Upper lobe of left lung (tissue), 6 donors: ENCODE measurements at regions not wholly inside any gene's neighbourhood (a gene's known extent, or its start where the extent isn't known, plus 50 kb on each side); places are given as distances from the start of the nearest gene placed in this dataset.

Experiments
- ATAC-seq, 2 donors: fragments of 200-7000 bp; cut with Tn5 transposase; one replicate each; pipeline ENCODE4 v1.9.1; 2022; ENCODE audit warnings: mild to moderate bottlenecking in 2 of 2, moderate library complexity in 2 of 2; ENCODE audit not compliant: low FRiP score in 2 of 2
- DNase-seq, 2 donors: peaks; one replicate each; pipeline ENCODE4 v3.0.0-alpha.2; 2019 to 2020
- H3K27ac ChIP-seq, 4 donors: fragments of 200-600 bp; sonication (generic); one replicate each; pipeline ENCODE4 v1.5.1; 2016 to 2019
- H3K27me3 ChIP-seq, 4 donors: fragments of 200-600 bp; sonication (generic); one replicate each; pipeline ENCODE4 v1.5.1; 2017 to 2019
- H3K36me3 ChIP-seq, 4 donors: fragments of 200-600 bp; sonication (generic); one replicate each; pipeline ENCODE4 v1.5.1; 2016 to 2019
- H3K4me1 ChIP-seq, 4 donors: fragments of 200-600 bp; sonication (generic); one replicate each; pipeline ENCODE4 v1.5.1; 2018 to 2019
- H3K4me3 ChIP-seq, 4 donors: fragments of 200-600 bp; sonication (generic); one replicate each; pipeline ENCODE4 v1.5.1; 2017 to 2019; ENCODE audit warnings: mild to moderate bottlenecking in 2 of 4, moderate library complexity in 1 of 4
- H3K9me3 ChIP-seq, 4 donors: fragments of 200-600 bp; sonication (generic); one replicate each; pipeline ENCODE4 v1.5.1; 2018 to 2019
- EP300 ChIP-seq, 4 donors: sonication (generic); formaldehyde crosslinking; IDR thresholded peaks; one replicate each; pipeline ENCODE4 v1.5.1; 2017; ENCODE audit warnings: antibody characterized with exemption in 4 of 4, control low read depth in 2 of 4
- POLR2A ChIP-seq, 4 donors: fragments of 450-650 bp; IDR thresholded peaks; one replicate each; pipeline ENCODE4 v1.5.1; 2016 to 2017; ENCODE audit warnings: antibody characterized with exemption in 4 of 4, mild to moderate bottlenecking in 2 of 4
- POLR2AphosphoS5 ChIP-seq, 2 donors: sonication (generic); formaldehyde crosslinking; IDR thresholded peaks; one replicate each; pipeline ENCODE4 v1.5.1; 2017; ENCODE audit warnings: antibody characterized with exemption in 2 of 2
- WGBS, 2 donors: methylation state at CpG; one replicate each; pipeline ENCODE4 v1.1.5; 2017 to 2018; 5-methylcytosine and 5-hydroxymethylcytosine counted together
- TF ChIP-seq, protein P1 (sequence below), 6 experiments: fragments of 450-650 bp in 4 of 6; fragments of 200-600 bp in 2 of 6; sonication (generic) in 2 of 6; IDR thresholded peaks; one replicate each; pipeline ENCODE4 v1.5.1; 2016 to 2019; ENCODE audit warnings: antibody characterized with exemption in 6 of 6
- donor health status: DM: no; HTN: no; CAD: no; lungs with moderate emphysema.
- donor health status: DM: no; HTN: yes; CAD: no; lungs with severe emphysema.

DNA sequence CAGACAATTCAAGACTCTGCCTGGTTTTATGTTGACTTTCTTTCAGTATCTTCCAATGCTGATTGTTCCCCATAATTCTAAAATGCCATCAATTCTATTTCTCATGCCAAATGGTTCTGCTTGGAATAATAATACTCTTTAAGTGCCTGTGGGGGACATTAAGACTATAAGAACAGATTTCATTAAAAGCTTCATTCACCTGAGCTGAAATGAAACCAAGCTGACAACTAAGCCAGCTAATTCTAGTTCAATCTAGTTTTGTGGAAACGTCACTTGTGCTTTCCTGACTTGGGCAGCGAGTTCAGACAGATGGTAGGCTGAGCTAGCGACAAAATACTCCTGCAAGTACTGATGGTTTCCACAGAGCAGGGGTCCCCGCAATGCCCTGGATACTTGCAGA lies 491.1 kb upstream of the RAB6C start:
- no peaks in the 10 kb centered on the region for H3K27me3 ChIP-seq
- no peak overlapping the region for H3K4me3 ChIP-seq
- 82 to 83% methylated on average over 4 of the region's 4 CpGs for WGBS, 2 donors
- no peak for TF ChIP-seq POLR2A (IDR thresholded peaks at IDR 0.05)
- TF ChIP-seq, protein P1, sequence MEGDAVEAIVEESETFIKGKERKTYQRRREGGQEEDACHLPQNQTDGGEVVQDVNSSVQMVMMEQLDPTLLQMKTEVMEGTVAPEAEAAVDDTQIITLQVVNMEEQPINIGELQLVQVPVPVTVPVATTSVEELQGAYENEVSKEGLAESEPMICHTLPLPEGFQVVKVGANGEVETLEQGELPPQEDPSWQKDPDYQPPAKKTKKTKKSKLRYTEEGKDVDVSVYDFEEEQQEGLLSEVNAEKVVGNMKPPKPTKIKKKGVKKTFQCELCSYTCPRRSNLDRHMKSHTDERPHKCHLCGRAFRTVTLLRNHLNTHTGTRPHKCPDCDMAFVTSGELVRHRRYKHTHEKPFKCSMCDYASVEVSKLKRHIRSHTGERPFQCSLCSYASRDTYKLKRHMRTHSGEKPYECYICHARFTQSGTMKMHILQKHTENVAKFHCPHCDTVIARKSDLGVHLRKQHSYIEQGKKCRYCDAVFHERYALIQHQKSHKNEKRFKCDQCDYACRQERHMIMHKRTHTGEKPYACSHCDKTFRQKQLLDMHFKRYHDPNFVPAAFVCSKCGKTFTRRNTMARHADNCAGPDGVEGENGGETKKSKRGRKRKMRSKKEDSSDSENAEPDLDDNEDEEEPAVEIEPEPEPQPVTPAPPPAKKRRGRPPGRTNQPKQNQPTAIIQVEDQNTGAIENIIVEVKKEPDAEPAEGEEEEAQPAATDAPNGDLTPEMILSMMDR (IDR thresholded peaks at IDR 0.05), result no peak
- no peak for TF ChIP-seq POLR2AphosphoS5 (IDR thresholded peaks at IDR 0.05)
- TF ChIP-seq EP300 (IDR thresholded peaks at IDR 0.05), result no peak
- no peak for ATAC-seq
- H3K4me1 ChIP-seq, result no peaks in the 10 kb centered on the region
- DNase-seq, result no peak
- H3K9me3 ChIP-seq, result no peaks in the 10 kb centered on the region
- no peaks in the 10 kb centered on the region for H3K36me3 ChIP-seq
- H3K27ac ChIP-seq, result no peak overlapping the region

DNA sequence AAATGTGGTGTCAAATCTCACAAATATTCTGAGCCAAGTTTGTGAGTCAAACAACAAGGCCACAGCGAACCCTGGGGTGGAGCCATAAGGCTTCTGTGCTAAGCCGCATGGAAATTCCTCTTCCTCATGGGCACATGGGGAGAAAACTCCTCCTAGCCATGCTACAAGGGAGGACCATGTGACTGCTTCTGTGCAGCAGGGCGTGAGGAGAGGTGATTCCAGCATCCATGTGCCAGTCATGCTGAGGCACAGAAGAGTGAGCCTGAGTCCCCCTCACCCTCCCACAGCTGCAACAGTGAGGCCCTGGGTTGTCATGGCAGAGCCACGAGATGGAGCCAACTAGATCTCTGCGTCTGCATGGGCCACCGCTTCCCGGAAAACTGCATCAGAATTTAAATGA lies 488.8 kb upstream of the RAB6C start:
- H3K36me3 ChIP-seq, result no peaks in the 10 kb centered on the region
- no peak for ATAC-seq
- TF ChIP-seq POLR2AphosphoS5 (IDR thresholded peaks at IDR 0.05), result no peak
- TF ChIP-seq POLR2A (IDR thresholded peaks at IDR 0.05), result no peak
- TF ChIP-seq EP300 (IDR thresholded peaks at IDR 0.05), result no peak
- TF ChIP-seq, protein P1 (IDR thresholded peaks at IDR 0.05), result no peak
- WGBS, 2 donors, result 83 to 86% methylated on average over 7 of the region's 7 CpGs
- H3K4me3 ChIP-seq, result no peak overlapping the region
- no peak overlapping the region for H3K27ac ChIP-seq
- no peaks in the 10 kb centered on the region for H3K4me1 ChIP-seq
- no peak for DNase-seq
- H3K27me3 ChIP-seq, result no peaks in the 10 kb centered on the region
- H3K9me3 ChIP-seq, result no peaks in the 10 kb centered on the region

DNA sequence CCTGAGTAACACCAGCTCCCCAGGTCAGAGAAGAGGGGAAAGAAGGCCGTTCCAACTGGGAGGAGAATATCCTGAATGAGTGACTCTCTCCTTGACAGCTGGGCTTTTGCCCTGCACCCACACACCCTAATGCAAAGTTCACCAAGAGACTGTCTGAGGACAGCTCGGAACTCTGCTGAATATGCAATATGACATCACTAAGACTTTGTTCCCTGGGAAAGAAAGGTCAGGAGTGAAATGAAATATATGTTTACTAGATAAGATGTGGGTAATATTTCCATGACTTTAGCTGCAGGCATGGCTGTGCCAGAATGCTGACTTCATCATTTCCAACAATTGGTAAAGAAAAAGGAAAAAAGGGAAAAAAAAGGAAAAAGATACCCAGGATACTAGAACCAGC lies 488.2 kb upstream of the RAB6C start:
- TF ChIP-seq EP300 (IDR thresholded peaks at IDR 0.05), result no peak
- TF ChIP-seq POLR2A (IDR thresholded peaks at IDR 0.05), result no peak
- no peak for TF ChIP-seq POLR2AphosphoS5 (IDR thresholded peaks at IDR 0.05)
- TF ChIP-seq, protein P1 (IDR thresholded peaks at IDR 0.05), result no peak
- Histone ChIP-seq H3K4me1 (no peaks in the 10 kb centered on the region), H3K36me3 (no peaks in the 10 kb centered on the region), H3K9me3 (no peaks in the 10 kb centered on the region), H3K27me3 (no peaks in the 10 kb centered on the region), H3K27ac (no peak overlapping the region), H3K4me3 (no peak overlapping the region)
- DNase-seq (no peak), ATAC-seq (no peak)
- 46 to 48% methylated on average over 2 of the region's 2 CpGs for WGBS, 2 donors

DNA sequence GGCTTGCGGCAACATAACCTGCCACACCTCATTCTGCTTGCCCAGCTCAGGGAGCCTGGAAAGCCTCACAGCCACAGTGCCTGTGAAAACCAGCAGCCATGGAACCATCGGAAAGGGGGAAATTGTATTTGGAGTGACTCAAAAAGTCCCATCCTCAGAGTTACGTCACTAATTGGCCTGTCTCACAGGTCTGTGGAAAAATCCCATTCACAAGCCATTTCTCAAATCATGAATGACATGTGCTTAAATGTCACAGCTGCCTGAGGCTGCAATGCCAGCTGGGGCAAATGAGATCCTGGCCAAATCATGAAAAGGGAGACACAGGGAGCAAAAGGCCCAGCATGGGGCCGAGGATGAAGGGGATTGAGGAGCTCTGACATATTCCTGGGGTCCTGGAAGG lies 486.9 kb upstream of the RAB6C start:
- Histone ChIP-seq H3K9me3 (no peaks in the 10 kb centered on the region), H3K27ac (no peak overlapping the region), H3K36me3 (no peaks in the 10 kb centered on the region), H3K4me1 (no peaks in the 10 kb centered on the region), H3K27me3 (no peaks in the 10 kb centered on the region), H3K4me3 (no peak overlapping the region)
- TF ChIP-seq, protein P1 (IDR thresholded peaks at IDR 0.05), result no peak
- no peak for TF ChIP-seq POLR2AphosphoS5 (IDR thresholded peaks at IDR 0.05)
- no peak for TF ChIP-seq POLR2A (IDR thresholded peaks at IDR 0.05)
- no peak for TF ChIP-seq EP300 (IDR thresholded peaks at IDR 0.05)
- 72 to 73% methylated on average over 4 of the region's 4 CpGs for WGBS, 2 donors
- ATAC-seq, result no peak
- DNase-seq, result no peak

DNA sequence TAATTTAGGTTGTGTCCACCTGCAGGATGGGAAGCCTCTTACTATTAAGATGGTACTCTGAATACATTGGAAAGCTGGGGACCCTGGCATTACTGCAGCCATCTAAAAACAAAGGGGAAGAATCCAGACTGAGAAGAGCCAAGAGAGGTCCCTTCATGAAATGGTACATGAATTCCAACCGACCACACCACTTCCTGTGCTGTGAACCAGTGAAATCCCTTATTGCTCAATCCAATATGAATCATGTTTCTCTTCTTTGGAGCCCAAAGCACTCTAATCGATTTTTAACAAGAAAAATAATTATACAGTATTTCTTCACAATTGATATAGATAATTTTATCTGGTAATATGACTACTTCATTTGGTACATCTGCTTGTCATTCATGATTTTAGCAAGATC lies 479.7 kb upstream of the RAB6C start:
- Histone ChIP-seq H3K27me3 (no peaks in the 10 kb centered on the region), H3K4me3 (no peak overlapping the region), H3K4me1 (no peaks in the 10 kb centered on the region), H3K36me3 (no peaks in the 10 kb centered on the region), H3K9me3 (no peaks in the 10 kb centered on the region), H3K27ac (no peak overlapping the region)
- WGBS, 2 donors, result 48 to 49% methylated on average over 2 of the region's 2 CpGs
- TF ChIP-seq EP300 (IDR thresholded peaks at IDR 0.05) (no peak), POLR2A (IDR thresholded peaks at IDR 0.05) (no peak), POLR2AphosphoS5 (IDR thresholded peaks at IDR 0.05) (no peak)
- TF ChIP-seq, protein P1 (IDR thresholded peaks at IDR 0.05), result no peak
- ATAC-seq (no peak), DNase-seq (no peak)
